WI38 (cell line): ENCODE measurements at regions not wholly inside any gene's neighbourhood (a gene's known extent, or its start where the extent isn't known, plus 50 kb on each side); places are given as distances from the start of the nearest gene placed in this dataset.
"Not testable (repeated sequence)": the region's sequence is repeated elsewhere in the genome, so short reads cannot be mapped to it uniquely, and the experiment has no call there.

Experiments
- H3K4me3 ChIP-seq: 2 replicates; pipeline ENCODE4 v1.5.1; 2011; ENCODE audit warnings: low read depth, mild to moderate bottlenecking, control low read depth, low read length
- TF ChIP-seq, protein P1 (sequence below): IDR thresholded peaks from 2 replicates; pipeline ENCODE4 v1.5.1; 2012; ENCODE audit warnings: low read depth, mild to moderate bottlenecking, control low read depth, low read length

DNA sequence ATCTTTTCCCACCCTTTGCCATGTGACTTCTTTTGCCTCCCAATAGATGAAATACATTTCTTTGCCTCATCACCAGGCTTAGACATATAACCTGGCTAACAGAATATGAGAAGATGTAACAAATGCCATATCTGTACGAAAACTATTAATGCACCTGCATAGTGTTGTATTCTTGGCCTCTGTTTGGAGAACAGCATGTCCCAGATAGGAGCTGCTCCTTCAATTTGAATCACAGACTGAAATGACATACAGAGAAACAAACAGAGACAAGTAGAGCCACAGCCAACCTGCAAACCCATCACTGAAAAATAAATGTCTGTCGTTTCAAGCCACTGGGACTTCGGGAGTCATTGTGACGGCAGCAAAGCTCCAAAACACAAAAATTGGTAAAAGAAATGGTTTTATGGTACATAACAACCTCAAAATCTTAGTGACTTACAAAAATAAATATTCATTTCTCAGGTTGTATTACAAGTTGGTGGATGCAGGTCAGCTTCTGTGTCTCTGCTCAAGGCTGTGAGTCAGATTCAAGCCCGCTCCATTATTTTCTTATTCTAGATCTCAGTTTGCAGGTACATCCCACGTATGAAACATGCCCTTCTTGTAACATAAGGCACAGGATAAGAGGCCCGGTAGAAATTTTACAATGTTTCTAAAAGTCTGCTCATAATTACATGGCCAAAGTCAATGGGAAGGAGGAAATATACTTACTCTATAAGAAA is 171.3 kb upstream of the SOX6 start:
- TF ChIP-seq, protein P1, sequence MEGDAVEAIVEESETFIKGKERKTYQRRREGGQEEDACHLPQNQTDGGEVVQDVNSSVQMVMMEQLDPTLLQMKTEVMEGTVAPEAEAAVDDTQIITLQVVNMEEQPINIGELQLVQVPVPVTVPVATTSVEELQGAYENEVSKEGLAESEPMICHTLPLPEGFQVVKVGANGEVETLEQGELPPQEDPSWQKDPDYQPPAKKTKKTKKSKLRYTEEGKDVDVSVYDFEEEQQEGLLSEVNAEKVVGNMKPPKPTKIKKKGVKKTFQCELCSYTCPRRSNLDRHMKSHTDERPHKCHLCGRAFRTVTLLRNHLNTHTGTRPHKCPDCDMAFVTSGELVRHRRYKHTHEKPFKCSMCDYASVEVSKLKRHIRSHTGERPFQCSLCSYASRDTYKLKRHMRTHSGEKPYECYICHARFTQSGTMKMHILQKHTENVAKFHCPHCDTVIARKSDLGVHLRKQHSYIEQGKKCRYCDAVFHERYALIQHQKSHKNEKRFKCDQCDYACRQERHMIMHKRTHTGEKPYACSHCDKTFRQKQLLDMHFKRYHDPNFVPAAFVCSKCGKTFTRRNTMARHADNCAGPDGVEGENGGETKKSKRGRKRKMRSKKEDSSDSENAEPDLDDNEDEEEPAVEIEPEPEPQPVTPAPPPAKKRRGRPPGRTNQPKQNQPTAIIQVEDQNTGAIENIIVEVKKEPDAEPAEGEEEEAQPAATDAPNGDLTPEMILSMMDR, result no peak
- H3K4me3 ChIP-seq, result no peak overlapping the region

DNA sequence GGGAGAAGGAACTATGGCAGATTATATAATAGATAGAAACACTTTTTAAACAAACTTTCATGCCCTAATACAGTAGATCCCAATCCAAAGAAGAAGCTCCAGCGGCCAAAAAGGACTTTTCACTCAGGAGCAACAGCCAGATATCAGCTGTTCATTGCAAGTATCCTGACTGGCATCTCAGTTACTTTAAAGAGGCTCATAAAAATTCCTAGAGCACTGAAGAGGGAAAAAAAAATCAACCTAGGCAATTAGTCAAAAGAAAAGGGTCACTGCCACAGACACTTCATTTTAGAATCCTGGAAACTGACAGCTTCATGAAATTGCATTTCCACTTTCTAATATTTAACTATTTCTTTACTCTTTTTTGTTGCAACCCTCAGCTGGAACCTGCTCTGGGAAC is 170.6 kb upstream of the SOX6 start:
- TF ChIP-seq, protein P1, result no peak
- no peak overlapping the region for H3K4me3 ChIP-seq

DNA sequence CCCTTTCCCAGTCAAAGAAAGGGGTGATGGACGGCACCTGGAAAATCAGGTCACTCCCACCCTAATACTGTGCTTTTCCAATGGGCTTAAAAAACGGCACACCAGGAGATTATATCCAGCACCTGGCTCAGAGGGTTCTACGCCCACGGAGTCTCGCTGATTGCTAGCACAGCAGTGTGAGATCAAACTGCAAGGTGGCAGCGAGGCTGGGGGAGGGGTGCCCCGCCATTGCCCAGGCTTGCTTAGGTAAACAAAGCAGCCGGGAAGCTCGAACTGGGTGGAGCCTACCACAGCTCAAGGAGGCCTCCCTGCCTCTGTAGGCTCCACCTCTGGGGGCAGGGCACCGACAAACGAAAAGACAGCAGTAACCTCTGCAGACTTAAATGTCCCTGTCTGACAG is 164.4 kb upstream of the SOX6 start:
- not testable (repeated sequence) for H3K4me3 ChIP-seq

DNA sequence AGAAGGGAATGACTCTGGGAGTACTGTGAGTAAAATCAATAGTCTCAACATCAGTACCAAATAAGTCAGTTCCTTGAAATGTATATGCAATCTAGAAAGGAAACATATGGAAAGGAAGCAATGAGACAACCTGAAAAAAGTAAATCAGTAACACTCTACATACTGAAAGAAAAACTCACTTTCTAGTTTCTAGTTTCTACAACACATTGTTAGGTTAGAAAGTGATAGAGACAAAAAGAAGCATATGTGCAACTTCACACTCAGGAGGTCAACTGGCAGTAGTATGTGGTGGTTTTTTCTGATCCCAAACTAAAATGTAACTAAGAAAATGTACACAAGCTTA is 156.5 kb upstream of the SOX6 start:
- no peak overlapping the region for H3K4me3 ChIP-seq
- TF ChIP-seq, protein P1, result no peak

DNA sequence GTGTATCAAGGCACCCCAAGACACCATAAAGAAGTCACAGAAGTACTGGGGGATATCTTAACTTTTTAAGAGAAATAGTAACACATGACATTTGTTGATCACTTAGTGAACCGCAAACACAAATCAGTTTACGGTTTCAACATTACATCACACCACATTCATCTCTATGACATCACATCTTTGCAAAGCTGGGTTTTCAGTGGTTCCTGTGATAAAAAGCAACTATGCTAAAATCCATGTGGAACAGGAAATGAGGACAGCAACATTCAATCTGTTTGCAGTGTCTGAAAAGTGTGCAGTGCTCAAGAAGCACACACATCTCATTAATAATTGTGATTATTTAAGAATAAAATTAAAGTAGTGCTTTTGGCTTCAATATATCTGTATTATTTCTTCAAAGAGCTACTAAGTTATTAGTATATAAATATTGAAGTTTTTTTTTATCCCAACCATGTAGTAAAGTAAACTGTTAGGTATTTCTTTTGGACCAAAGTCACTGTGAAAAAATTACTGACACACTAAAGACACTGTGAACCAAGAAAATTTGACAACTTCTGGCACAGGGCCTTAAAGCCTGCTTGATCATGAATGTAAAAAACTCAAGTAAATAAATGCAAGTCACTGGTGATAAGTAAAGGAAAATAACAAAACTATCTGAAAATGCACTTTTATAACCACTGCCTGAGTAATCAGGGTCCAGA is 156.0 kb upstream of the SOX6 start:
- TF ChIP-seq, protein P1, result no peak
- H3K4me3 ChIP-seq, result no peak overlapping the region

DNA sequence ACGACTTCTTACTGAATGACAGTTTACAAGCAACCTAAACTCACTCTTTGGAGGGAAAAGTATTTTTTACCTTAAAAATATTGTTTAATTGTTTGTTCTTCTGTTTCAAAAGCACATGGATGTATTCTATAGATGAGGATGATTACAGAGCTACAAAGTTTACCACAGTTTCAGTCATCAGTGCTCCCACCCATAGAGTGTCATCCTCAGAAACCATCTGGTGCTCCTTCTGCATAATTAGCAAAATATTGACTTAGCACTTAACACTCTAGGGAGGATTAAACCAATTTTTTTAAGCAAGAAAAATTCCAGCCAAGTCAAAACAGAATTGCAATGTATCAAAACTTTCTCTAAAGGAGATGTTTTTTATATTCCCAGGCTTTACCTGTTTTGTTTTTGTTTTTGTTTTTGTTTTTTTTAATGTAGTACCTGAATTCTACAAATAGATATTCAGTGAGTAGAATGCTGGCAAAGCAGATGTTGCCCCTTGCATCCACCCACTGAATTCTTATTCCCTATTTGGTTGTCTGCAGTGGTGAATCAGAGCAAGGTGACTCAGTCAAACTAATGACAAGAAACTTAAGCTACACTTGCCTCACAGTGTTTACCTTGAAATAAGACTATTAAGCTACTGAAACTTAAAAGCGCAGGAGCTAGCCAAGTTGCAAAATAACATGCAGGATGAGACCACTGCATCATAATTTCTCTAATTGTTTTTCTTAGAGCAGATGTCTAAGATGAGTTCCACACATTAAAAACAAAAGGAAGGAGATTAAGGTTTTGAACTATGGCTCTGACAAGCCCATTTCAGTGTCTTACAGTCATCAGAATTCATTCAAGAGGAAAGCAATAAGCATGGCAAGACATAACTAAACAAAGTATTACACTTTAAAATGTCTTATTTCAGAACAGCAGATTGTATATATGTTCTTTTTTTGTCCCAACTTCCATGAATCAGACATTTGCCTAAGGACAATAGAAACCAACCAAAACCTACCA is 155.1 kb upstream of the SOX6 start:
- H3K4me3 ChIP-seq, result no peak overlapping the region
- TF ChIP-seq, protein P1, result no peak

DNA sequence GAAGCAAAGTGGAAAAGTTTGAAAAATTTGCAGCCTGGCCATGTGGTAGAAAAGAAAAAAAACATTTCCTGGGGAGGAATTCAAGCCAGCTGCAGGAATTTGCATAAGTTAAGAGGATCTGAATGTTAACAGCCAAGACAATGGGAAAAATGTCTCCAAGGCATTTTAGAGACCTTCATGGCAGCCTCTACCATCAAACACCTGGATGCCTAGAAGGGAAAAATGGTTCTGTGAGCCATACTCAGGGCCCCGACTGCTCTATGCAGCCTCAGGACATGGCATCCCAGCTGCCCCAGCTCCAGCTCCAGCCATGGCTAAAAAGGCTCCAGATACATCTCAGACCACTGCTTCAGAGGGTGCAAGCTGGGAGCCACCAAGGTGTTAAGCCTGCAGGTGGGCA is 149.1 kb upstream of the SOX6 start:
- no peak overlapping the region for H3K4me3 ChIP-seq
- TF ChIP-seq, protein P1, result no peak

DNA sequence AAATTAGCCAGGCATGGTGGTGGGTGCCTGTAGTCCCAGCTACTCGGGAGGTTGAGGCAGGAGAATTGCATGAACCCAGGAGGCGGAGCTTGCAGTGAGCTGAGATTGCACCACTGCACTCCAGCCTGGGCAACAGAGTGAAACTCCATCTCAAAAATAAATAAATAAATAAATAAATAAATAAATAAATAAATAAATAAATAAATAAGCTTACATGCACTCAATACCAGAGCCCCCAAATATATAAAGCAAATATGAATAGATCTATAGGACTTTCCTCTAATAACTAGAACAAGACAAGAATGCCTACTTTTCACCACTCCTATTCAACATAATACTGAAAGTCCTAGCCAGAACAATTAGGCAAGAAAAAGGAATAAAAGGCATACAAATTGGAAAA is 147.5 kb upstream of the SOX6 start:
- H3K4me3 ChIP-seq, result not testable (repeated sequence)
